Umbilical cord (tissue), 1 donor: ENCODE measurements at regions not wholly inside any gene's neighbourhood (a gene's known extent, or its start where the extent isn't known, plus 50 kb on each side); places are given as distances from the start of the nearest gene placed in this dataset.
A peak's percentile ranks its signal among the peaks of the same experiment; 100 is the strongest.

ENCODE experiments used
- DNase-seq: peaks from one replicate; pipeline ENCODE4 v3.0.0-alpha.2; 2015; ENCODE audit warnings: low spot score

DNA sequence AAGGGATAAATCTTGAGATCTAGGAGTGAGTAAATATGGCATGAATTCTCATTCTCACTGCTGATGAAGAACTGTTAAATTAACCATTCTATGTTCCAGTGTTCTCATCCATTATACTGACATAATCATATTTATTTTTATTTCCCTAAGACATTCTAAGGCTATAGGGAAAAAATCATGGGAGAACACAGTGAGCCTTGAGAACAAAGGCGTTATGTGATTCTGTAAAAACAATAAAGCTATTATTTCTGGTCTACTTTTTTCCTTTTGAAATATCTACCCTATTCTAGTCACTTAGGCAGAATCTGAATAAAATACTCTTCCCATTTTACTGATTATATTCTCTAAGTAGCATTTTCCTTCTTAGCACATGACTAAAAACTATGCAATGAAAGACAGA, 155.7 kb upstream of the ADAMTS16 start:
- DNase-seq: no peak

DNA sequence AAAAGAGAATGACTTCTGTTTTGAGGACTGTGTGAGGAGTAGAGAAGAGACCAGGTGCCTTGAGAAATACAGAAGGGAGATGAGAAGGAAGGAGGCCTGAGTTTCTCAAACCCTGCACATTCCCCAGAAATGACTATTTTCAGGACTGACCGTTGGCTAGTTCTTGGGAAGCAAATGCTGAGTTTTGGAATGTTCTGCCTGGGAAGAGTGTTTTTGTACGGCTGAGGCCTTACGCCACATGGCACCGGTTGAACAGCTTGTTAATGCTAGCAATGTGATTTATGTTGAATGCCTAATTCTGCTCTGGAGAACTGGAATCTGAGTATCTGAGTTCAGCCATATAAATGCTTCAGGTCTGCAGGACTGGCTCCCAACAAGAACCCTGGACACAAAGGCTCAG, 152.7 kb upstream of the ADAMTS16 start:
- DNase-seq: peak; percentile 42

DNA sequence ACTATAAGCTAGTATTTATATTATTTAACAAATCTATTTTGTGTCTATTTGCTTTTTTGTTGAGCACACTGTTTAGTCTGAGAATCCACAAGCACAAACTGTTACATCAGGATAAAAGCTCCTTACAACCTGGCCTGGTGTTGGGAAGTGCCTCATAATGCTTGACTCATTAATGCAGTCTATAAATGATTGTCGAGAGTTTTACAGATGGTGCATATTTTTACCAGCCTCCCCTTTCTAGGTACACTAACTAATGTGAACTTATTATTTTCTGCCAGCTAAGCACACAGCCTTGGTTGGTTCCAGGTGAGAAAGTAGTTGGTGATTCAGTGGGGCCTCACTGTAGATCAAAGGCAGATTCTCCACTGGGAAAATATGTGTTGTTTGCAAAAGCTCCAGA, 151.0 kb upstream of the ADAMTS16 start:
- no peak for DNase-seq

DNA sequence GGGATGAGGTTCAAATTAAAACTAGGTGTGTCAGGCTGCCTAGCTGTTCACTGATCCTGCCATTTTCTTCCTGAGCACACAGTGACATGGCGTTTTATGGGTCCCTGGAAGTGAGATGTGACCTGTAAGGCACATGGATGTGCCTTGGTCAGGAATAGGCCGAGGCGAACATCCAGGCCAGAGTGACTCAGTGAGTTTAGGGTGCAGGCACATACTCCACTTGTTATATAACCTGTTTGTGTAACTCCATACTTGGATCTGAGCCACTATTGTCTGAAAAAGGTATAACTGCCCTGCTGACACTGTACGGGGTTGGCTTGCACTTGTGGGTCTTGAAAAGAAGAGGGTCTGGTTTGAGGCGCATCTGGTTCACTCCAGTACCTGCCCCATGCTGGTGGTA, 150.1 kb upstream of the ADAMTS16 start:
- DNase-seq: no peak

DNA sequence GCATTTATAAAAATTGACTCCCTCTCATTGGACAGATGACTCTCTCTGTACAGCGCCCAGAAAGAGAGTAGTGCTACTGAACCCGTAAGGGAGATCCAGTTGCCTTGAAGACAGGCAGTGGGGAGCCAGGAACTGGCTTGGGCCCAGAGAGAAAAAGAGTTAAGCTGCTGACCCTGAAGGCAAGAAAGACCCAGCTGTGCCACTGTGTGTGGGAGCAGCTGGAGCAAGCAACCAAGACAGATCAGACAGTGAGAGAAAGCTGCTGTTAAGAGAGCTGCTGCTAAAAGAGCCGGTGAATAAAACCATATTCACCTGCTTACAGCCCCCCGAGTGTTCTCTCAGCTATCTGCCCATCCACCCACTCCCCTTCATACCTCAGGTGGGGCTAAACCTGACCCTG, 149.7 kb upstream of the ADAMTS16 start:
- no peak for DNase-seq

DNA sequence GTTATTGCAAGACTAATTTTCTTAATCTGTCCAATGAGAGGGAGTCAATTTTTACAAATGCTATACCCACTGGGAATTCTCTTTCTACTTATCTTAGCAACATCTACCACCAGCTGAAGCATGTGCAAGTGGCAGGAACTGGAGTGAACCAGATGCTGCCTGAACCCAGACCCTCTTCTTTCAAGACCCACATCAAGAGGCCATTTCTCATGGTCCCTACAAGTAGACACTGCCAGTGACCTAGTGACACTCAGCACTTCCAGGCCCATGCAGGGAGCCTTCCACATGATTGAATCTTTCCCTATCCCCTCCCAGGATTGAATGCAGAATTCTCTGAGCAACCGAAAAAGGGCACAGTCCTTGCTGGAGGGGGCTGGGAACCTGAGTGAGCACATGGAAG, 148.2 kb upstream of the ADAMTS16 start:
- no peak for DNase-seq

DNA sequence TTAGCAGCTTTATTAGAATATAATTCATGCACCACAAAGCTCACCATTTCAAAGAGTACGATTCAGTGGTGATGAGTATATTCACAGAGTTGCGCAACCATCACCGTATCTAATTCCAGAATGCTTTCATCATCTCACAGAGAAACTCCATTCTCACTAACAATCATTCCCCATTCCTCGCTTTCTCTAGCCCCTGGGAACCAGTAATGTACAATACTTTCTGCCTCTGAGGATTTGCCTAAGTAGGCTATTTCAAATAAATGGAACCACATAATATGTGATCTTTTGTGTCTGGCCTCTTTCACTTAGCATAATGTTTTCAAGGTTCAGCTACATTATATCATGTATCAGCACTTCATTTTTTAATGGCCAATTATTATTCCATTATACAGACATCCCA, 145.1 kb upstream of the ADAMTS16 start:
- DNase-seq: peak; percentile 37

DNA sequence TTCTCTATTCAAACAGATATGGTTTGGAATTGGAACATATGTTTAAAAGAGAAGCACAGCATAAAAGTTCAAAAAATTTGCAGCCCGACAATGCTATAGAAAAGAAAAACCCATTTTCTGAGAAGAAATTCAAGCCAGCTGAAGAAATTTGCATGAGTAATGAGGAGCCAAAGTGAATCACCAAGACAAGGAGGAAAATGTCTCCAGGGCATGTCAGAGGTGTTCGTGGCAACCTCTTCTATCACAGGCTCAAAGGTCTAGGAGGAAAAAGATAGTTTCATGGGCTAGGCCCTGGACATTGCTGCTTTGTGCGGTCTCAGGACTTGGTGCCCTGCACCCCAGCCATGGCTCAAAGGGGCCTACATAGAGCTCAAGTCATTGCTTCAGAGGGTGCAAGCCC, 134.8 kb upstream of the ADAMTS16 start:
- DNase-seq: no peak

DNA sequence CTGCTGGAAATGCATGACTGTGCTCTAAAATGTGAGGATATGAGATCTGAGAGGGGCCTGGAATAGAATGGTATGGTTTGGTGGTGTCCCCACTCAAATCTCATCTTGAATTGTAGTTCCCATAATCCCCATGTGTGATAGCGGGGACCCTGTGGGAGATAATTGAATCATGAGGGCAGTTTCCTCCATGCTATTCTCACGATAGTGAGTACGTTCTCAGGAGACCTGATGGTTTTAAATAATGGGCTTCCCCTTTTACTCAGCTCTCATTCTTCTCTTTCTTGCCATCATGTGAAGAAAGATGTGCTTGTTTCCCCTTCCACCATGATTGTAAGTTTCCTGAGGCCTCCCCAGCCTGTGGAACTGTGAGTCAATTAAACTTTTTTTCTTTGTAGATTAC, 133.6 kb upstream of the ADAMTS16 start:
- no peak for DNase-seq

DNA sequence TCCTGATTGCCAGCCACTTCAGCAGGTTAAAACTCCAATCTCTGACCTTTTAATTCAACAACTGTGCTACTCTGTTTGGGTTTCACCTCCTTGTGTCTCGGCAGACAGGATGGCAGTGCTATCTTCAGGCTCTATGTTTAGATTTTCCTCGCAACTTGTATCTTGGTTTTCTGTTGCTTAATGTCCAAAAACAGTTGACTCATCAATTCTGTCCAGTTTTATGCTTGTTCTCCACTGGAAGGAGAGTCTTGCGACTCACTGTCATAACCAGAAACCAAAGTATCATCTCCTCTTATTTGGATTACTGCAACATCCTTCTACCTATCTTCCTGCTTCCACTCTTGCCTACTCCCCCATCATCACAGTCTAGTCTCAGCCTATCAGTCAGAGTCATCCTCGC, 130.9 kb upstream of the ADAMTS16 start:
- no peak for DNase-seq

DNA sequence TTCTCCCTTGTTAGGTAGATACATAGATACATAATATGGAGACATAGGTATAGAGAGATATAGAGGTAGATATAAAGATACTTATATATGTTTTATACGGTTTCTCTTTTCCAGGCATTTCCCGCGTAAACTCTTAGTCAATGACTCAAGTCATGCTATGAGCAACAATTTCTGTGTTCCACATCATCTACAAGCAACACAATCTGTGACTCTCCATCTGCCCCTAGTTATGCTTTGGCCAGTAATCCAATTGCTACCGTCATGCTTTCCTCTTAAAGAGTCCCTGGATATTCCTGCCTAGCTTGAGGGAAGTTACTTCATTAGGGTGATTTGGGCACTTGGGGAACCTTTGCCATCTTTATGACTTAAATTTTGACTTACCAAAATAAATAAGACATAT, 129.0 kb upstream of the ADAMTS16 start:
- no peak for DNase-seq

DNA sequence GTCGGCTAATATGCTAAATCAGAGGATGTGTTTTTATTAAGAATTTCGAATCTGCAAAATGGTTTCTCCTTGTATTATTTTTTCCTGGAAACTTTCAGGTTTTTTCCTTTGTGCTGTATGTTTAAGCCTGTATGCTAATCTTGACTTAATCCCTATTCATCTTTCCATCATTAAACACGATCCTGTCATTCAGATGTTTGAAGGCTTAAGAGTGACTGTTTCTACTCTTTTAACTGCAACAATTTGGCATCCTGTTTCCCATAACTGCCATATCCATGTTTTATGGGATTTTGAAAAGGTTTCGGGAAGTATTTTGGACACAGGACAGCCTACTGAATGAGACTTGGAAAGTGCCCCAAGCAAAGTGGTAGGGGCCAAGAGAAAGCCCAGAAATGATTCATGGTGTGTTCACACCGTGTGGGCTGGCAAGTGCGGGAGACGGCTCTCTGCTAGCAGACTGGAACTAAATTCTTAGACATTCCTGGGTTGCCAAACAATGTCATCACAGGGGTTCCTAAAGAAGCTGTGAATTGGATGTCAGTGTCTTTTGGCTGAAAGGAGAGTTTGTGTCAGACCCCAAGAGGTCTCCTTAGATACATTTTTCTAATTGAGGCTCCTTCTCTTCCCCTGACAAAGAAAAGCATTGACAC, 125.4 kb upstream of the ADAMTS16 start:
- no peak for DNase-seq

DNA sequence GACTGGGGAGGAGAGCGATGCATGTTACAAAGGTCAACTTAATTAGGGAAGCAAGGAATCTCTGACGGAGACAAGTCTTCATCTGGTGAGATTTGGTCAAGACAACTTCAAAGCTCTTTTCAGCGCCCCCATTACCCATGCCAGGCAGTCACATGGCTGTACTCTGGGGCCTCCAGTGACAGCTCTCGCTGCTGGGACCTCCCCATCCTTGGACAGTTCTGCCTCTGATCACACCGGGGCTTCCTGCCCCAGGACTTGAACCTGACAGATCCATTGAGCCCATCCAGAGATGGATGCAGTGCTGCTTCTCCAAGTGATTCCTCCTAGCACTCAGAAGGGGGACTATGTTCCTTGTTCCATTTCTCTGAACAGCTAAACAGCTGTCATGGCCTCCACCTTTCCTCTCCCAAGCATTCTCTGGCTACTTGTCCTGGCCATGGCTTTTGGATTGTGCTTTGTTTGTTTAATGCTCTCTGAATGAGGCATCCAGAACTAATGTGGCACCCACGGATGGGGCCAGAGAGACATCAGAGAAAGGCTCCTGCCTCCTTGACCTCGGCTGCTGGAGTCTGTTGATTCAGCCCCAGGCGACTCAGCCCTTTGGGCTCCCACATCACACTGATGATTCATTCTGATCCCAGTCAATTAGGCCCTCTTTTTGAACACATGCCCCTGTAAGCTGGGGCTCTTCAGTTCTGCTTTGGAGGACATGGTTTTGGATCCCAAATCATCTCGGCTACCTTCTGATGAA, 122.1 kb upstream of the ADAMTS16 start:
- no peak for DNase-seq

DNA sequence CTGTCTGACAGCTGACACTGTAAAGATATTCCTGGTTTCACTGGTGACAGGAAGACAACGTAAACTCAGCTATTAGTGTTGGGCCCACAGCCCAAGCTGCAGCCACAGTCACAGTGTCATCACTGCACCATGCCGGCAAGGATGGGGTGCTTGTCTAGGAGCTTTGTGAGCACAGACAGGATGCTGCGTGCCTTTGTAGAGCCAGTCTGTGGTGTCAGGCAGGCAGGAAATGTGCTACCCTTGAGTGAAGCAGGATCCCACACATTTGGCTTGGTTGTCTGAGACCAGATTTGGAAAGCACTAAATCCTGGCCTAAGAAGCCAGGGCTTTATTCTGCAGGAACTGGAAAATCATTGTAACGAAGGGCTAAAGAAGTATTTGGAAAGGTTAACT, 121.6 kb upstream of the ADAMTS16 start:
- DNase-seq: peak; percentile 22

DNA sequence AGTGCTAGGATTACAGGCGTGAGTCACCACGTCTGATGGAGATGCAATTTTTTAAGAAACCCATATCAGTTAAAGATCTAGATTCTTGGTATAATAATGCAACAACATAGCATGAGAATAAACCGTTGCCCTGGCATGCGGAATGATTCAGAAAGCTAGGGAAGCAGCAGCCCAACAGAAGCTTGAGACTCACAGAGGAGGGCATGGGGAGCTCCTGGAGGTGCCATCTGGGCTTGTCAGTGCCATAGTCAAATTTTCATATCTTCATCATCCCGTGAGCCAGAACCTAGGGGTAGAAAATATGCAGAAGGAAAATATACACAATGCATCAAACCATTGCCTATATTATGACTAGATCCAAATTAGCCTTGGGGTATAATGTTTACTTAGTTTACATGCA, 118.7 kb upstream of the ADAMTS16 start:
- no peak for DNase-seq

DNA sequence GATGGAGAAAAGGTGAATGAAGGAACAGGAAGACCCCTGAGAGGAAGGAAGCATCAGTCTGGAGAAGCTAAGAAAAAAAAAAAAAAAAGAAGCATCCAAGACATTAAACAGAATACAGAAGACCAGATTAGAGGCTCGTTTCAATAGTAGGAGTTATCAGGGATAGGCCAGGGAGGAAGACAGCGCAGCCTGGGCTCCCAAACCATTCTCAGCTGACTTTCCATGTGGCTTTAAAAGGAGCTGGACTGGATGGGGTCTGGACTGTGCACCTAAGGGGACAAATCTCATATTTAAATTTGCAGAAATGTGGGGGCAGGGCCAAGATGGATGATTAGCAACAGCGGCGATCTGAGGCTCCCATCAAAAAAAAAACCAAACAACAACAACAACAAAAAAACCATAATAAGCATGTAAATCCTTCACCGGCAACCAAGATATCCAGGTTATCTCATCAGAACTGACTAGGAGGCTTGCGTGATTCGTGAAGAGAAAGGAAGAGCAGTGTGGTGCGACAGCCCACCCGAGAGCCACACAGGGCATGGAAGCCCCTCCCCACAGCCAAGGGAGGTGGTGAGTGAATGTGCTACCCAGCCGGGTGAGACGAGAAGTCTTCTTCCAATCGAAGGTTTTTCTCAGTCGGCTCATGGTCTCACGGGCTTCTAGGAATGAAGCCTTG, 114.9 kb upstream of the ADAMTS16 start:
- DNase-seq: no peak

DNA sequence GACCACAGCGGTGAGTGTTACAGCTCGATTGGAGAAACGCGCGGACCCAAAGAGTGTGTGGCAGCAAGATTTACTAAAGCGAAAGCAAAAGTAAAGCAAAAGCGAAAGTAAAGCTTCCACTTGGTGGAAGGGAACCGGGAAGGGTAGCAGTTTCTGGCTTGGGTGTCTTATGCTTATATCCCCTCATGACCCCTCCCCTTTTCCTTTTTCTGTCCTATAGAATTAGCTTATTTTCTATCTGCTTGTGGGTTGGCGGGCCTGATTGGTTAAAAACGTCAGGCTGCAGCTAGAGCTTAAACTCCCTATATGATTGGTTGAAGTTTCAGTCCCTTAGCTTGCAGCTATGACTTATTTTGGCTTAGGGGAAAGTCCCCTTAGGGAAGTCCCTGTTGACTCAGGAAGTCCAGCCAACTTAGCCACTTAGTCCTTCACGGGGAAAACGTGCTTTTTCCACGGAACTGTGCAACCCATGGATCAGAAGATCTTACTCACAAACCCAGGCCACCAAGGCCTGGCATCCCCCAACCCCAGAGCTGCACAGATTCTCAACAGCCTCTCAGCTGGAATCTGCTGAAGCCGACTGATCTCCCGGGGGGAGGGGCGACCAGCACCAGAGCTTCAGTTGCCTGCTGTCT, 114.2 kb upstream of the ADAMTS16 start:
- no peak for DNase-seq

DNA sequence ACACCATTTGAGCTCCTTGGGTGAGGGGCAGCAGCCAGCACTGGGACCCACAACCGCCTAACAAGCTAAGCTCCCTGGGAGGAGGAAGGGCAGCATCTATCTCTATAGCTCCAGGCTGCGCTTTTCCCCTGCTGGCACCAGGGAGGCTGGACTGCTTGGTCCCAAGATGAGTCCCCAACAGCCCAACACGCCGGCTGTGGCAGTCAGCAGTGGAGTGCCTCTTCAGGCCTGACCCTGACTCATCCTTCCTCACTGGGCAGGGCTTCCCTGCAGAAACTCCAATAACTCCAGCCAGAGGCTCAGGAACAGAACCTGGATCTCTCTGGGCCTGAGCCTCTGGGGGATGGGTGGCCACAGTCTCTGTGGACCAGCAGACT, 113.7 kb upstream of the ADAMTS16 start:
- no peak for DNase-seq

DNA sequence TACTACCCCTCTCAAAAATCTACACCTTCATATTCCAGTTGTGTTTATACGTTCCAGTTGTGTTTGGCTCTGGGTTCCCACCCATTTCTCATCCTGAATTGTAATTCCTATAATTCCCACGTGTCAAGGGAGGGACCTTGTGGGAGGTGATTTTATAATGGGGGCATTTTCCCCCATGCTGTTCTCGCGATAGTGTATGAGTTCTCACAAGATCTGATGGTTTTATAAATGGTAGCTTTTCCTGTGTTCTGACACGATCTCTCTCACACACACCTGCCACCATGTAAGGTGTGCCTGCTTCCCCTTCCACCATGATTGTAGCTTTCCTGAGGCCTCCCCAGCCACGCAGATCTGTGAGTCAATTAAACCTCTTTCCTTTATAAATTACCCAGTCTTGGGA, 108.5 kb upstream of the ADAMTS16 start:
- no peak for DNase-seq

DNA sequence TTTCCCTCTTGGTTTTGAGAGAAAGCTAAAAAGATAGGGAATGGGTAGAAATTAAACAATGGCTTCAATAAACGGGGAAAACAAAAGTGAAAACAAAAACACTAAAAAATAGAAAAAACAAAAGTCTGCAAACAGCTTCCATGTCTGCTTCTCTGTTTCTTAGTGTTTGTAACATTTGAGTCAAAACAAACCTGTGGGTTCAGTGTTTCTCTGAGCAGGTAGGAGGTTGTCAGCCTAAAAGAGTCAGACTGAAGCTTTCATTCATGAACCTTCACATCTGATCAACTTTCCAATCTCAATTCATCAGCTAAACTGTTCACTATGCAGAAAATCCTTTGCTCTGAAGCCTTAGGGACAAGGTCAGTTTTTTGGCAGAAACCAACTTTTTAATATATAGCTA, 102.5 kb upstream of the ADAMTS16 start:
- no peak for DNase-seq

DNA sequence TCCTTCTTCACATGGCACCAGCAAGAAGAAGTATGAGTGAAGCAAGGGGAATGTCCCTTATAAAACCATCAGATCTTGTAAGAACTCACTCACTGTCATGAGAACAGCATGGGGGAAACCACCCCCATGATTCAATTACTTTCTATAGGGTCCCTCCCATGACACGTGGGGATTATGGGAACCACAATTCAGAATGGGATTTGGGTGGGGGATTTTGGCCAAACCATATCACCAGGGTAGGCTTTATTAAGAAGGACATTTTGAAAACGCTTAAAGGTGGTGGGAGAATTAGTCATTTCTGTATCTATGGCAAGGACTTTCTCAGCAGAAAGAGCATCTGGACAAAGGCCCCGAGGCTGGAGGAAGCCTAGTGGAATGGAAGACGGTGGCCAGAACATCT, 100.2 kb upstream of the ADAMTS16 start:
- no peak for DNase-seq

DNA sequence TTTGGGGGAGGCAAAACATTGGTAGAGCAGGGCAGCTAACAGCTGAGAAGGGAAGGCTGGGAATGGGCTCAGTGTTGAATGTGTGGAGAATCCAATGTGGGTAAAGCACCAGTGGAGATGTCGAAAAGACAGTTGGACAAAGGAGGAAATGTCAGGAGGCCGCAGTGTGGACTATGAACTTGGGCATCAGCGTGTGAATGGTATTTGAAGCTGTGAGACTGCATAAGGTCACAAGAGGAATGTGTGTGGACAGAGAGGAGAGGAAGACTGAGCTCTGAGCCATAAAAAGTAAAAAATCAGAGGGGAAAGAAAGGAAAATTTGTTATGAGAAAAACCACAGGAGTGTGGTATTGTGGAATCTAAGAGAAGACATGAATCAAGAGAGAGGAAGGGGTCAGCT, 99.4 kb upstream of the ADAMTS16 start:
- DNase-seq: no peak

DNA sequence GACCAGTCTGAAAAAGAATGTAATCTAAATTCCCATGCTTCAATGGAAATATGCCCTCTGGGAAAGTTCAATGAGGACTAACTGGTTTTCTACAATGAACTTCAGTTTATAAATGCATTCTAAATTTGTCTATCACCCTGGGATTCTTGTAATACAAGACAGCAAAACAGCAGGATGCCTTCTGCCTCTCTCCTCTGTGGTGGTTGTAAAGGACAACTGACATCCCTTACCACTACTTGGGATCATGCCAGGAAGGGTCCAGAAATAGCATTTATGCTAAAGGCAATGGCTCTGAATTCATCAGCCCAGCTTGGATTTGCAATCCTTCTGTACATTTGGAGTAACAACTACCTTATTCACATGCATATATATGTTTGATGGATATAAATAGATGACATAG, 97.3 kb upstream of the ADAMTS16 start:
- DNase-seq: no peak
